Gastrocnemius medialis (tissue), 4 donors: ENCODE measurements at regions not wholly inside any gene's neighbourhood (a gene's known extent, or its start where the extent isn't known, plus 50 kb on each side); places are given as distances from the start of the nearest gene placed in this dataset.

Experiments
- CTCF ChIP-seq, 5 experiments: fragments of 450-650 bp in 3 of 5; fragments of 200-600 bp in 2 of 5; sonication (generic) in 2 of 5; IDR thresholded peaks in 4 of 5; conservative IDR thresholded peaks in 1 of 5; 1 replicate in 4 of 5; 2 replicates in 1 of 5; pipeline ENCODE4 v1.5.1; 2016 to 2019; ENCODE audit warnings: antibody characterized with exemption in 5 of 5, mild to moderate bottlenecking in 3 of 5, moderate library complexity in 3 of 5
- POLR2A ChIP-seq, 2 donors: fragments of 450-650 bp; IDR thresholded peaks; one replicate each; pipeline ENCODE4 v1.6.1; 2017; ENCODE audit warnings: antibody characterized with exemption in 2 of 2, mild to moderate bottlenecking in 2 of 2, moderate library complexity in 2 of 2

DNA sequence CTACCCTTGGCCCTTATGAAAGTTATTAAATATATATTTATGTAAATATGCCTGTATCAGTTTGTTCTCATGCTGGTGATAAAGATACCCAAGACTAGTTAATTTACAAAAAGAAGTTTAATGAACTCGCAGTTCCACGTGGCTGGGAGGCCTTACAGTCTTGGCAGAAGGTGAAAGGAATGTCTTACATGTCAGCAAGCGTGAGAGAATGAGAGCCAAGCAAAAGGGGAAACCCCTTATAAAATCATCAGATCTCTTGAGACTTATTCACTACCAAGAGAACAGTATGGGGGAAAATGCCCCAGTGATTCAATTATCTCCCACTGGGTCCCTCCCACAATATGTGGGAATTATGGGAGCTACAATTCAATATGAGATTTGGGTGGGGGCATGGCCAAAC lies 506.0 kb upstream of the ATXN8OS start:
- TF ChIP-seq CTCF (IDR thresholded peaks at IDR 0.05 in 4 of 5, conservative IDR thresholded peaks at IDR 0.05 in 1 of 5) (no peak), POLR2A (IDR thresholded peaks at IDR 0.05) (no peak)
